HG02678 (cell line): ENCODE measurements at regions not wholly inside any gene's neighbourhood (a gene's known extent, or its start where the extent isn't known, plus 50 kb on each side); places are given as distances from the start of the nearest gene placed in this dataset.
"Not testable (repeated sequence)": the region's sequence is repeated elsewhere in the genome, so short reads cannot be mapped to it uniquely, and the experiment has no call there.

Experiments used
- ATAC-seq: cut with Tn5 transposase; IDR thresholded peaks from one replicate; pipeline ENCODE4 v1.9.1; 2021; ENCODE audit warnings: mild to moderate bottlenecking, moderate library complexity; ENCODE audit not compliant: unreplicated experiment

GRCh38 chr3:33919312-33920120, 121.1 kb downstream of the PDCD6IP start:
- no peak for ATAC-seq

- no peak for ATAC-seq
These were observed 122.1 kb downstream of the PDCD6IP start for GRCh38 chr3:33920511-33920910.

GRCh38 chr3:33921608-33922007, 123.2 kb downstream of the PDCD6IP start:
- ATAC-seq: no peak

- no peak for ATAC-seq
These were observed 128.7 kb downstream of the PDCD6IP start for GRCh38 chr3:33926998-33927605.

GRCh38 chr3:33929813-33930212, 131.4 kb downstream of the PDCD6IP start:
- ATAC-seq: no peak

- no peak for ATAC-seq
These were observed 133.1 kb downstream of the PDCD6IP start for GRCh38 chr3:33931512-33931911.

GRCh38 chr3:33932010-33932764, 133.8 kb downstream of the PDCD6IP start:
- ATAC-seq: no peak

GRCh38 chr3:33936171-33936920, 137.9 kb downstream of the PDCD6IP start:
- ATAC-seq: no peak

GRCh38 chr3:33936921-33937525, 138.6 kb downstream of the PDCD6IP start:
- ATAC-seq: no peak

GRCh38 chr3:33937628-33938027, 139.2 kb downstream of the PDCD6IP start:
- no peak for ATAC-seq

- ATAC-seq: no peak
These were observed 141.7 kb downstream of the PDCD6IP start for GRCh38 chr3:33940149-33940548.

- no peak for ATAC-seq
These were observed 142.3 kb downstream of the PDCD6IP start for GRCh38 chr3:33940736-33941135.

- ATAC-seq: no peak
These were observed 143.4 kb downstream of the PDCD6IP start for GRCh38 chr3:33941804-33942203.

- no peak for ATAC-seq
These were observed 144.2 kb downstream of the PDCD6IP start for GRCh38 chr3:33942483-33943150.

- ATAC-seq: no peak
These were observed 144.8 kb downstream of the PDCD6IP start for GRCh38 chr3:33943277-33943676.

GRCh38 chr3:33946612-33947011, 148.2 kb downstream of the PDCD6IP start:
- not testable (repeated sequence) for ATAC-seq

- ATAC-seq: no peak
These were observed 149.1 kb downstream of the PDCD6IP start for GRCh38 chr3:33947272-33948195.

- ATAC-seq: no peak
These were observed 150.6 kb downstream of the PDCD6IP start for GRCh38 chr3:33949074-33949473.

- no peak for ATAC-seq
These were observed 156.5 kb downstream of the PDCD6IP start for GRCh38 chr3:33954956-33955355.
